ENCODE measurements at regions not wholly inside any gene's neighbourhood (a gene's known extent, or its start where the extent isn't known, plus 50 kb on each side); places are given as distances from the start of the nearest gene placed in this dataset.

GRCh38 chr1:112776688-112777087 is 61.6 kb upstream of the PPM1J start:
- Histone ChIP-seq H3K9ac (ENCODE audit: low read length) (no peak overlapping the region), H3K9me3 (ENCODE audit: insufficient read depth, low read length) (no peaks in the 10 kb centered on the region), H3K27ac (ENCODE audit: low read depth, low read length) (no peak overlapping the region), H3K4me3 (ENCODE audit: insufficient read depth, low read length, poor library complexity, severe bottlenecking) (no peak overlapping the region), H4K20me1 (ENCODE audit: low read depth, low read length) (no peaks in the 10 kb centered on the region), H3K9me2 (replicated peaks; ENCODE audit: insufficient read depth, low read length) (no peaks in the 10 kb centered on the region), H3K27me3 (ENCODE audit: low read length) (no peaks in the 10 kb centered on the region), H2AFZ (ENCODE audit: low read depth, low read length, severe bottlenecking) (no peak overlapping the region), H3K4me2 (ENCODE audit: low read depth, low read length, poor library complexity, severe bottlenecking) (no peak overlapping the region), H3F3A (ENCODE audit: insufficient read depth) (no peaks in the 10 kb centered on the region), H3K36me3 (ENCODE audit: low read length) (no peaks in the 10 kb centered on the region), H3K79me2 (ENCODE audit: insufficient read depth, low read length) (no peaks in the 10 kb centered on the region)
- TF ChIP-seq, protein P1, sequence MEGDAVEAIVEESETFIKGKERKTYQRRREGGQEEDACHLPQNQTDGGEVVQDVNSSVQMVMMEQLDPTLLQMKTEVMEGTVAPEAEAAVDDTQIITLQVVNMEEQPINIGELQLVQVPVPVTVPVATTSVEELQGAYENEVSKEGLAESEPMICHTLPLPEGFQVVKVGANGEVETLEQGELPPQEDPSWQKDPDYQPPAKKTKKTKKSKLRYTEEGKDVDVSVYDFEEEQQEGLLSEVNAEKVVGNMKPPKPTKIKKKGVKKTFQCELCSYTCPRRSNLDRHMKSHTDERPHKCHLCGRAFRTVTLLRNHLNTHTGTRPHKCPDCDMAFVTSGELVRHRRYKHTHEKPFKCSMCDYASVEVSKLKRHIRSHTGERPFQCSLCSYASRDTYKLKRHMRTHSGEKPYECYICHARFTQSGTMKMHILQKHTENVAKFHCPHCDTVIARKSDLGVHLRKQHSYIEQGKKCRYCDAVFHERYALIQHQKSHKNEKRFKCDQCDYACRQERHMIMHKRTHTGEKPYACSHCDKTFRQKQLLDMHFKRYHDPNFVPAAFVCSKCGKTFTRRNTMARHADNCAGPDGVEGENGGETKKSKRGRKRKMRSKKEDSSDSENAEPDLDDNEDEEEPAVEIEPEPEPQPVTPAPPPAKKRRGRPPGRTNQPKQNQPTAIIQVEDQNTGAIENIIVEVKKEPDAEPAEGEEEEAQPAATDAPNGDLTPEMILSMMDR (IDR thresholded peaks at IDR 0.05; ENCODE audit: insufficient read depth, low read length, poor library complexity, severe bottlenecking): no peak
- TF ChIP-seq EZH2phosphoT487 (conservative IDR thresholded peaks at IDR 0.05; ENCODE audit: low read length): no peak

- no peak overlapping the region for H2AFZ ChIP-seq (ENCODE audit: low read depth, low read length, severe bottlenecking)
- no peaks in the 10 kb centered on the region for H3K27me3 ChIP-seq (ENCODE audit: low read length)
- no peak overlapping the region for H3K4me3 ChIP-seq (ENCODE audit: insufficient read depth, low read length, poor library complexity, severe bottlenecking)
- H3K4me2 ChIP-seq (ENCODE audit: low read depth, low read length, poor library complexity, severe bottlenecking): no peak overlapping the region
- no peak overlapping the region for H3K27ac ChIP-seq (ENCODE audit: low read depth, low read length)
- no peaks in the 10 kb centered on the region for H4K20me1 ChIP-seq (ENCODE audit: low read depth, low read length)
- no peaks in the 10 kb centered on the region for H3K9me2 ChIP-seq (replicated peaks; ENCODE audit: insufficient read depth, low read length)
- H3K9me3 ChIP-seq (ENCODE audit: insufficient read depth, low read length): no peaks in the 10 kb centered on the region
- no peaks in the 10 kb centered on the region for H3K79me2 ChIP-seq (ENCODE audit: insufficient read depth, low read length)
- no peaks in the 10 kb centered on the region for H3K36me3 ChIP-seq (ENCODE audit: low read length)
- no peak overlapping the region for H3K9ac ChIP-seq (ENCODE audit: low read length)
- no peak for TF ChIP-seq EZH2phosphoT487 (conservative IDR thresholded peaks at IDR 0.05; ENCODE audit: low read length)
- TF ChIP-seq, protein P1 (IDR thresholded peaks at IDR 0.05; ENCODE audit: insufficient read depth, low read length, poor library complexity, severe bottlenecking): no peak
- H3F3A ChIP-seq (ENCODE audit: insufficient read depth): no peaks in the 10 kb centered on the region
These were observed 57.6 kb upstream of the PPM1J start for GRCh38 chr1:112772781-112773180.

GRCh38 chr1:112770724-112771123 is 55.6 kb upstream of the PPM1J start:
- no peaks in the 10 kb centered on the region for H4K20me1 ChIP-seq (ENCODE audit: low read depth, low read length)
- H3K4me2 ChIP-seq (ENCODE audit: low read depth, low read length, poor library complexity, severe bottlenecking): no peak overlapping the region
- no peak overlapping the region for H3K4me3 ChIP-seq (ENCODE audit: insufficient read depth, low read length, poor library complexity, severe bottlenecking)
- no peak overlapping the region for H2AFZ ChIP-seq (ENCODE audit: low read depth, low read length, severe bottlenecking)
- no peak overlapping the region for H3K27ac ChIP-seq (ENCODE audit: low read depth, low read length)
- H3K9me3 ChIP-seq (ENCODE audit: insufficient read depth, low read length): no peaks in the 10 kb centered on the region
- H3K27me3 ChIP-seq (ENCODE audit: low read length): no peaks in the 10 kb centered on the region
- H3F3A ChIP-seq (ENCODE audit: insufficient read depth): no peaks in the 10 kb centered on the region
- H3K79me2 ChIP-seq (ENCODE audit: insufficient read depth, low read length): no peaks in the 10 kb centered on the region
- H3K36me3 ChIP-seq (ENCODE audit: low read length): no peaks in the 10 kb centered on the region
- TF ChIP-seq, protein P1 (IDR thresholded peaks at IDR 0.05; ENCODE audit: insufficient read depth, low read length, poor library complexity, severe bottlenecking): no peak
- no peak for TF ChIP-seq EZH2phosphoT487 (conservative IDR thresholded peaks at IDR 0.05; ENCODE audit: low read length)
- no peak overlapping the region for H3K9ac ChIP-seq (ENCODE audit: low read length)
- no peaks in the 10 kb centered on the region for H3K9me2 ChIP-seq (replicated peaks; ENCODE audit: insufficient read depth, low read length)
